GM19468 (cell line): ENCODE measurements at regions not wholly inside any gene's neighbourhood (a gene's known extent, or its start where the extent isn't known, plus 50 kb on each side); places are given as distances from the start of the nearest gene placed in this dataset.

Experiments
- ATAC-seq: cut with Tn5 transposase; IDR thresholded peaks from one replicate; pipeline ENCODE4 v1.9.1; 2021; ENCODE audit warnings: mild to moderate bottlenecking, moderate library complexity, moderate number of reproducible peaks; ENCODE audit not compliant: unreplicated experiment; ENCODE audit errors: extremely low read depth

DNA sequence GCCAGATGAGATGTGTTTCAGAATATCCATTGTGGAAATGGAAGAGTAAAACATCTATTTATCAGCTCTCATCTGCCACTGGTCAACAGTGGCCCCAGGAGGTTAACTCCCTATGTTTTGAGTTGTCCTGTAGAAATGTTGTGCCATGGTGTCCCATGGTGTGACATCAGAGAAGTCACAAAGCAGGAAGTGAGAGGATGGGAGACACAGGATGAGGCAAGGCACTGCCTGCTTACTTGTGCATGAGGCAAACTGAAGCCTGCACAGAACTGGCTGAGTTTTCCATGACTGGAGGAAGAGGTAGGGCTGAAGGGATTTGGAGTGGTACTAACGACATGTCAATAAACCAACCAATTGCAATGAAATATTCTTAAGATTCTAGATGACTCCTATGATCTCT lies 131.5 kb upstream of the ZNF644 start:
- no peak for ATAC-seq

DNA sequence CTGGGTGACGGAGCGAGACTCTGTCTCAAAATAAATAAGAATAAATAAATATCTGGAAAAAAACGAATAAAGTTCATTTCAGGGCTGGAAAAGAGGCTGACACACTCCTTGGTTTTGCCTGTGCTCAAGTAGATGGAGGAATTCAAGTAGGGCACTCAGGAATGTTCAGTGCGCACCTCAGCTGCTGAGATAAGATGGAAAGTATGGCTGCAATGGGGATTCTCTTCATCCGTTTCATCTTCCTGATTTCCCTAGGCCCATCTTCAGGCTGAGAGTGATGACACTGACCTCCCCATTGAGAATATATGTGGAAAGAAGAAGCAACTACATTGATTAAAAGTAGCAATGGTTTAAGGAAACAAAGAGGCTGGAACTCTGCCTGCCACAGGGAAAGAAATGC lies 130.5 kb upstream of the ZNF644 start:
- ATAC-seq: no peak

DNA sequence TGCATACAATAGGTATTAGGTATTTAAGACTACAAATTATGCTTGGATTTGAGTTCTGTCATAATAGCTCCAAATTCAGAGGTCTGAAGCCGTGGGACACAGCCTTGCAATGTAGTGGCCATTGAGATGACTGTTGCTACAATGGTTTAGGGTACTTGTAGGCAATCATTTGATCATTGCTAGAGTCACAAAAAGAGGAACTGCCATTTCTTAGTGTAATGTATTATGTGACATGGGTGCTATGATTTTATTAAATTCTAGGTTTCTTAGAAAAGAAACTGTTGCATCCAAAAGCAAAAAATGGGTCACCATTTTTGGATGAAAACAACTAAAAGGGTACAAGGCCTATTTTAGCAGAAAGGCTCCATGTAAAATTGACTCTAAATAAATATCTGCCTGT lies 129.9 kb upstream of the ZNF644 start:
- no peak for ATAC-seq

DNA sequence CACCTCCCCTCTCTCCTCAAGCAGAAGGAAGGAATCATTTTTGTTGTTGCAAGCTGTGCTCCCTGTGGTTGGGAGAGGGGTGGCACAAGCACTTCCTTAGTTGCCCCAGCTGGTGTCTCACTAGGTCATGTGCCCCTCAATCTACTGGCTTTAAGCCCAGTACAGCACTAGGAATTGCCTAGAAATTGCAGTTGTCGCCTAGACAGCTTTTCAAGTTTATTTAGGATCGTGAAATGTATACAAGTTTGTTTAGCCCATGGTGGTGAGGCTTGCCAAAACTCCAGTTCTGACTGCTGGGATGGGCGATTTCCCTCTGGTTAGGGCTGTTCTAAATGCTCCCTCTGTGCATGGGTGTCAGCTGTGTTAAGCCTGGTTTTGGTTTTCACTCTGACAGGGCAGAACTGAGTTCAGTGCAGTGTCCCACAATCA lies 126.8 kb upstream of the ZNF644 start:
- ATAC-seq: no peak

DNA sequence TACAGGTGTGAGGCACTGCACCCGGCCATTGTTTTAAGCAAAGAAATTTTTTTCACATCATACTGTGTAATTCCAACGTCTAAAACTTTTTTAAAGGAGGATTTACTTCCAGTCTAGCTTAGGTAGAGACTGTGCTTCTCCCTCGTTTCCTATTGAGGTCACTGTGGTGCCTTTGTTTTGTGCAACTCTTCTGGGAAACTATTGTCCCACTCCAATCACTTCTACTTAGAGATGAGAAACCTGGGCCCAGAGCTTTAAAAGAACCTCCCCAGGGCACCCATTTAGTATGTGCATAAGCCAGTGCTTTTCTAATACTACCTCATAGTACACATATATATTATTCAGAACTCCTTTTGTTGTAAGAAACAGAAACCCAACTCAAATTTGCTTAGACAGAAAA lies 120.0 kb upstream of the ZNF644 start:
- ATAC-seq: no peak

DNA sequence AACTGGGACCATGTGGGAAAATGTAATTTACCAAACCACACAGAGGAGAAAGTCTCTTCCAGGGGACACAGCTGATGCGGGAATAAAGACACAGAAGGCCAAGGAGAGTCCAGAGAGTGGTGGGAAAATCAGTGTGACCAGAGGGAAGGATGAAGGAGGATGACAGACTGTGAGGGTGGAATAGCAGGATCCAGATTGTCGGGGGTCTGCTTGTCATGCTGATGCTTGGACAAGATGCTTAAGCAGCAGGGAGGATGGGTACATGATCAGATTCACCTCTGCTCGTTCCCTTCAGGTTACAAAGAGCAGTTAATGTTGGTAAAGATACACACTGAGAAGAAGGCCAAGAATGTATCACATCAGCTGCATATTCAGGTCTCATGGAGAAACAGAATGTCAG lies 117.1 kb upstream of the ZNF644 start:
- no peak for ATAC-seq

DNA sequence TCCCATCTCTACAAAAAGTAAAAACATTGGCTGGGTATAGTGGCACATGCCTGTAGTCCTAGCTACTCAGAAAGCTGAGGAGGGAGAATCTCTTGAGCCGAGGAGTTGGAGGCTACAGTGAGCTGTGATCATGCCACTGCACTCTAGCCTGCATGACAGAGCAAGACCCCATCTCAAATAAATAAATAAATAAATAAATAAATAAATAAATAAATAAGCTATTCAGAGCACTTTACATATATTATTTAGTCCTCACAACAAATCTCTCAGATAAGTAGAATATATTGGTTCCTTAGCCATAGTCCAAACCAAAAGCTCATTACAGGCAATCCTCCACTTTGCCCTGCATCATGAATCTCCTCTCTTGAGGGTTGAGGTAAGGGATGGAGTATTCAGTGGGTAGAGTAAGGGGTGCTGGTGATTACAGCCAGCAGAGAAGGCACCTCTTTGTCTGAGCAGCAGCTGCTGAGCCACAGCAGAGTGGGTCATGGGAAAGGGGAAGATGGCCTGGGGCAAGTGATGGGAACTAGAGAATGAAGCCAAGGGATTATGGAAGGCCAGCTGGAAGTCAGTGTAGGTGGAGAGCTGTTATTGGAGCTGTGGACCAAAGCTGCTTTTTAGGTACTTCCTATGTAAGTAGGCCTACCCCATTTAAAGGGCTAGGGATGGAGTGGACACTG lies 115.5 kb upstream of the ZNF644 start:
- no peak for ATAC-seq

DNA sequence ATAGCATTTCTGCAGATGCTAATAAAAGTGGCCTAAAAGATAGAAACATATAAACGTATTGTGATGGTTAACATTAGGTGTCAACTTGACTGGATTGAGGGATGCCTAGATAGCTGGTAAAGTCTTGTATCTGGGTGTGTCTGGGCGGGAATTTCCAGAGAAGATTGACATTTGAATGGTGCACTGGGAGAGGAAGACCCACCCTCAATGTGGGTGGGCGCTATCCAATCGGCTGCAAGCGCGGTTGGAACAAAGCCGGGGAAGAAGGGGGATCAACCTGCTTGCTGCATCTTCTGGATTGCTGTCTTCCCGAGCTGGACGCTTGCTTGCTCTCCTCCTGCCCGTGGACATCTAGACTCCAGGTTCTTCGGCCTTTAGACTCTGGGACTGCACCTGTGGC lies 114.0 kb upstream of the ZNF644 start:
- ATAC-seq: no peak

DNA sequence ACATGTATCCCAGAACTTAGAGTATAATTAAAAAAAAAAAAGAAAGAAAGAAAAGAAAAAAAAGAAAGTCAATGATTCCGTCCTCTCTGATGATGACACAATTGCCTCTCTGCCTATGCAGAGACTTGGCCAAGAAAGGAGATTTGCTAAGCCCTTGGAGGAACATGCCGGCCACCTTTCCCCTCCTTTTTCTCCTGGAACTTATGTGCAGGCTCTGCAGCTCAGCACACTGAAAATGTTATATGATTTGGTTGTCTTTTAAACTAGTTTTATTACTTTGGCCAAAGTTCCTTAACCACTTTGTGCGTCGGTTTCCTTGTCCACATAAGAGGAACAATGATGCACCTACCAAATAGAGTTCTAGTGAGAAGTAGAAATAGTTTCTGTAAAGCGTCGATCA lies 111.4 kb upstream of the ZNF644 start:
- no peak for ATAC-seq

DNA sequence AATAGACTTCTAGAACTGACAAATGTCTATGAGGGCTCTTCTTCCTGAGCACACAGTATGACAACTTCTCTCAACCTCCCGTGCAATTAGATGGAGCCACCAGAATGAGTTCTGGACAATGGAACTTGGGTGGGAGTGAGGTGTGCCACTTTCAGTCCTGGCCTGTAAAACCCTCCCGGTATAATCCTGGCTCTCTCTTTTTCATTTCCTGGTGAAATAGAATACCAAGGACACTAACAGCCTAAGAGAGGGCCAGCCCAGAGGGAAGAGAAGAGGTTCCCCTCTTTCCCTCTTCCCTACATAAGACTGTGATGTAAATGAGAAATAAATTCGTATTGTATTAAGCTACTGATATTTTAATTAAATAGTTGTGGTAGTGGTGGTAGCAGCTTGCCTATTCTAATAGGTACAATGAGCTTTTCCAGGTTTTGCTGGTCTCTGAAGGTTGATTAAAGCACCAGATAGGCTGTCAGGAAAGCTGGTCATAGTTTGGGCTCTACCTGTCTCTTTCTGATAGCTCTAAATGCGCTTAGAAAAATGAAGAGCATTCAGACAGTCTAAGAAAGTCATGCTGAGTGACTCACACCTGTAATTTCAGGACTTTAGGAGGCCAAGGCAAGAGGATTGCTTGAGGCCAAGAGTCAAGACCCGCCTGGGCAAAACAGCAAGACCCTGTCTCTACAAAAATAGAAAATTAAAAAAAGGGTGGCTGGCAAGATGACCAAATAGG lies 108.6 kb upstream of the ZNF644 start:
- no peak for ATAC-seq

DNA sequence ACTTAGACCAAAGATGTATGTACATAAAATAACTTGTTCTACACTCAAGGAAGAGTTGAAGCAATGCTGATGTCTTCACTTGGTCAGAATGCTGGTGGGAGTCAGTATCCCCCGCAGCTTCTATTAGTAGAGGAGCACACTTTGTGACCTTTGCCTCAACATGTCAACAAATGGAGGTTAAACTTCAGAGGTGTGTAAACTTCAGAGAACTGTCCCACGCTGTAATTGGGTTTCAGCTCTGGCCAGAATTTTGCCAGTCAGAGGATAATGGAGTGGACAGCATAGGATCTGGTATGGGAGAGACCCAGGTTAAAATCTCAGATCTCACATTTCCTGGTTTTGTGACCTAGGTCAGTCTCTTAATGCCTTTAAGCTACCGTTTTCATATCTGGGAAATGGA lies 107.6 kb upstream of the ZNF644 start:
- no peak for ATAC-seq

DNA sequence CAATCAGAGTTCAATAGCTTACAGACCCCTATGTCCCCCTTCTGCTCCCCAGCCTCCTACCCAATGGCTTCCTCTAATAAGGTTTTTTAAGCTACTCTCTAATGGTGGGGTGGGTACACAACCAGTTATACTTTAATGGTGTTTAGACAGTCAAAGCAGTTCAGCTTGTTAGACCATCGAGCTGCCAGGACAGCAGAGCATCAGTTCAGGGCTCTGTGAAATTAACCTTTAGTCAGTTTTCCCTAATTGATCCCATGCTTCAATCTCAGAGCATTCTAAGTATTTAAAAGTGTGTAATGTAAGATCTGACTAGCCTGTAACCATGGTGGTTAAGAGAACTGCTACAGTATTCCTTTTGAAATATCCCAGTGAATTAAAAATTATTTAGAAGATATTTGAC lies 107.2 kb upstream of the ZNF644 start:
- ATAC-seq: no peak

DNA sequence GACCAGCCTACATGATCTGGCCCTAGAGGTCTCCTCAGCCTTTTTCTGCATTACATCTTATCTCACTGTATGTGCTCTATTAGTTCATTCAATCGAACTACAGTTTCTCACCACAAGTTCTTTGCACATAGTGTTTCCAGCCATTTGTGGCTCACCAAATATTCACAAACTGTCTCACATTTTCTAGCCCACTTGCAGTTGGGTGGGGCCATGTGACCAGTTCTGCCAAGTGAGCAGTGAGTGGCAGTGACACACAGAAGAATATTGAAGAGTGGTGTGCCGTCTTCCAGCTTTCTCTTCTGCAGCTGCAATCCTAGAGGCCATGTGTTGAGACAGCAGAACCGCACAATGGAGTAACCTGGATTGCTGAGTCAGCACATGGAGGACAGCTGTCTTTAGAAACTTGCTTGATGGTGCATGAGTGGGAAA lies 103.2 kb upstream of the ZNF644 start:
- ATAC-seq: no peak

DNA sequence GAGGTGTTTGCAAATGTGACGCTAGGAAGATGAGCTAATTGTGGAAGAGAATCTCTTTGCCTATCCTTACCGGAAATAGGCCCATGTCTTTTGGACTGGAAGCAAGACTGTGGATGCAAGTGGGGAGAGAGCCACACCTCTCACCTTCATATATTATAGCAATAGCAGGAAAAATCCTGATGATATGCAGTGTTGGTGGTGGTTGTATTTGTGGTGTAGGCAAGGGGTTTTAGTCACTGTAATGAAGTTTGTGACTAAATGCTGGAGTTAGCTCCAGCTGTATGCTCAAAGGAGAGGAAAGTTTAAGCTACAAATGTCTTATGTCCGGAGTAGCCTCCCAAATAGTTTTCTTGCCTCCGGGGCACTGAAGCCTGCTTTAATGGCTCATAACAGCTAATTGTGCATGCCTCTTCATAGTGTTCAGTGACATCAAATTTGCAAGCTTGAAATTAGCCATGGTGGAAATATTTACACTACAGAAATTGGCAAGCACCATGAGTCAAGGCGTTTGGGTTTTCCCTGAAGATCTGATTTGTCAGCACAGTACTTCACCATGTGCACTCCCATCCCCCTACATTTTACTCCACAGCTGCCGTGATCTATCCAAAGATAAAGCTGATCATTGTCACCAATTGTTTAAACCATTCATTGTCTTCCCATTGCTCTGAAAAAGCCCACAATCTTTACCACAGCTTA lies 102.6 kb upstream of the ZNF644 start:
- ATAC-seq: no peak

DNA sequence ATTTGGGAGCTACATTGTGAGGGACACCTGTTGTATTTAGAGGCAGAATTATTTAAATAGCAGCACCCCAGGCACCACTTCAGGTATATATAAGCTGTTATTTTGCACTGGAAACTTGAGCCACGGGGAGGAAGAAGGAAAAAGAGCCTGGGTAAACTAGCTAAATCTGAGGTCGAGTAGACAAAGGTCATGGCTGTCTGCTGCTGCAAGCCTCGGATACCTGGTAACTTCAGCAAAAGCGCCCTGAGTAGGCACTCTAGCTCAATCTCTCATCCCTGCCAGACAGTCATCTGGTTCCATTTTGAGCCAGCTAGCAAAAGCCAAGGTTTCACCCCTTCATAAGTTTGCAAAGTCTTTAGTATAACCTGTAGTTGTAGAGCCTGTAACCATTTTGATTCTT lies 101.9 kb upstream of the ZNF644 start:
- no peak for ATAC-seq

DNA sequence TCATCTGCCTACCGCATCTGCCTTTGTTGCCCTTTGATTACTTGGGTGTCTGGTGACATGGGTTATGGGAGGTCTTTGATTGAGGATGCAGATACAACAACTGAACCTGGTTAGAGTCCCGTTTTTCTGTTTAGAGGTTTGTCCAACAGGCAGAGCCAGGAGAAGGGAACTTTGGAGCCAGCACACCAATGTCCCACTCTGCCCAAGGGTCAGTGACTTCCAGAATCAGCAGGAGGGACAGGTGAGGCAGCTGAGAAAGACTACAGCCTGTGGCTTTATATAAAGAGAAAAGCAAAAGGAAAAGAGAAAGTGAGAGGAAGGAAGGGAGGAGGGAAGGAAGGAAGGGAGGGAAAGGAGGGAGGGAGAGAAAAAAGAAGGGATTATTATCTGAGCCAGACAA lies 101.5 kb upstream of the ZNF644 start:
- no peak for ATAC-seq

DNA sequence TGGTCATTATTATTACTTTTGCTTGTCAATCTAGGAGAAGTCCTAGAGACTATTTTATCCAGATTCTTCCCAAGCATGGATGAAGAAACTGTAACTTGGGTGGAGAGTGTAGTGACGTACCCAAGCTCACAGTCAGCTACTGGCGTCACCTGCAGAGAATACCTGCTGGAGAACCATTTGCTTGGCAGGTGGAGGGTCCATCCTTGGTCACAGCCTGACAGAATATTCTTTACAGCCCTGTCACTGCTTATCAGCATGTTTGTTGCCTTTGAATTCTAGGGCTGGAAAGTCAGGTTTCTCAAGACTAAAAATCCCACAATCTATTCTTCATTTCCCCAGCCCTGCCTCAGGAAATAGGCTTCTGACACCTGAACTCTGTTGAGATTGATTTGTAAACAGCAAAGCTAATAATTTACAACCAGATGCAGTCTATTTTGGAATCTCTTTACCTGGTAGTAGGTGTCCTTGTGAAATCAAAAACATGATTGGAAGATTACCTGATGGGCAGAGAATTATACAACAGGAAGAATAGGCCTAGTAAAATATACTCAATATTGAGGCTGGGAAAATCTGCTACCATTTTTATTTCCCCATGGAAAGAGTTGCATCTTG lies 100.4 kb upstream of the ZNF644 start:
- ATAC-seq: no peak

DNA sequence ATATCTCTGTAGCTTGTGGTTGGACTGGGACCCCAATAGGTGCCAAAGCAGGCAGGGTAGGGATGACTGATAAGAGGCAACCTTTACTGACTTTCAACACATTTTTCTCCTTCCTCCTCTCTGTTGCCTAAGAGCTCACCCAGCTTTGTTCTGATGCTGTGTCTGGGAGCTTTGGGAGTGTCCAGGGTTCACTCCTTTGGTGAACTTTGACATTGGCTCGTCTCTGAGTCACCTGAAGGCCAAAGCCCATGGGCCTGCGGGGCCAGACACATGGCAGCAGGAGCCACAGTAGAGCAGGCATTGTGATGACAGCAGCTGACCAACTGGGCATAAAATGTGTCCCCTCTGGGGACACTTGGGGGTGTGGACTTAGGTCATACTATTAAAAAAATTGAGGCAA lies 99.5 kb upstream of the ZNF644 start:
- ATAC-seq: no peak

DNA sequence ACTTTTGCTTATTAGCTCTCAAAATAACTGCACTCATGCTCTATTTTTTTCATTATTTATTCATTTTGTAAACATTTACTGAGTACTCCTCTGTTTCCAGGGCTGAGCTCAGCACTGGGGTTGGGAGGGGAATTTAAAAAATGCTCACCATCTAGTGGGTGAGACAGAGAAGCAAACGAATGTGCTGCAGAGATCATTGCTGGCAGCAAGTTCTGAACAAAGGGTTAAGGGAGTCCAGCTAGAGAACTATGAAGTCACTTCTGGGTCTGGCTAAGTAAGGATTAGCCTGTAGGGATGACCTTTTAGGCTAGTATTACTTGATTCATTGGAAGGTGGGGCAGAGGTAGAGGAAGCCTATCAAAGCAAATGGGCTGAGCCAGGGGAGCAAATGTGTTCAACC lies 99.1 kb upstream of the ZNF644 start:
- ATAC-seq: no peak

DNA sequence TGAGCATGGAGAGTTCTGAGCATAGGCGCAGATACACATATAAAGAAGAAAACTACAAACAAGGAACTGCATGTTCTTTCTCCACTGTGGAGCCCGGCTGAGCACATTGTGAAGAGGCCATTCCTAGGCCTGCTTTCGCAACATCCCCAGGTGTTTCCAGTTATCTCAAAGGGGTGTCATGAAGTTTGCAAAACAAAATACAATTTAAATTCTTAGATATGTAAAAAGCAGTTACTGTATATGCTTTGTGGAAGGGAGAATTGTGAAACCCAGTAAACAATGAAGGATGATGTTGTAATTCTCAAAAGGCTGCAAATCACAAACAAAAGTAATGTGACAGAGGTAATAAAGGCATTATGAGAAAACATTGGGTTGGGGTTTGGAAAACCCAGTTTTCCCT lies 98.6 kb upstream of the ZNF644 start:
- ATAC-seq: no peak

DNA sequence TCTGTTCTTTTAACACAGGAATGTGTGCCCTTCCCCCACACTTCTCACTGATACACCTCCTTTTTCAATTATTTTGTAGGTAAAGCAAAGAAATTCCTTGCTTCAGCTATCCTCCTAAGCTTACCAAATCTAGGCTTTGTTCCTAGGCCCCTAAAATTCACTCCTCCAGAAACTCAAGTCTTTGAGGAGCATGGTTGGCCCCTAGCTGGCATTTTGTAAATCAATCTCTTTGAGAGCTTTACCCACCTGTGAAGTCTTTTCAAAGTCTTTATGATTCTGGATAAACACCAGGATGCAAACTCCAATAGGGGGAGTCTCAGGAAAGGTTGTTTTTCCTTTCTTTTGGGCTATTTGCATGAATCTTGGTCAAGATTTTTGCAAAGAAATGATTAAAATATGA lies 82.9 kb upstream of the ZNF644 start:
- ATAC-seq: no peak
